Heart left ventricle (tissue), 16 donors: ENCODE measurements at regions not wholly inside any gene's neighbourhood (a gene's known extent, or its start where the extent isn't known, plus 50 kb on each side); places are given as distances from the start of the nearest gene placed in this dataset.

Experiments
- ATAC-seq, 4 donors: fragments of 200-7000 bp; cut with Tn5 transposase; one replicate each; pipeline ENCODE4 v1.9.1; 2020 to 2022; ENCODE audit warnings: moderate library complexity in 4 of 4, mild to moderate bottlenecking in 3 of 4, moderate number of reproducible peaks in 1 of 4
- DNase-seq, 5 donors: peaks; one replicate each; pipeline ENCODE4 v3.0.0-alpha.2; 2020
- H3K27ac ChIP-seq, 12 donors: fragments of 200-600 bp; sonication (generic) in 4 of 12; one replicate each; pipeline versions ENCODE4 v1.5.0 to v1.8.0; 2016 to 2022; ENCODE audit warnings: mild to moderate bottlenecking in 2 of 12
- H3K27me3 ChIP-seq, 9 donors: fragments of 200-600 bp; sonication (generic) in 2 of 9; one replicate each; pipeline versions ENCODE4 v1.5.1 to v1.8.0; 2016 to 2022; ENCODE audit warnings: mild to moderate bottlenecking in 3 of 9
- H3K36me3 ChIP-seq, 9 donors: fragments of 200-600 bp; sonication (generic) in 2 of 9; one replicate each; pipeline versions ENCODE4 v1.5.0 to v1.8.0; 2018 to 2022; ENCODE audit warnings: mild to moderate bottlenecking in 2 of 9
- H3K4me1 ChIP-seq, 12 donors: fragments of 200-600 bp; sonication (generic) in 4 of 12; one replicate each; pipeline versions ENCODE4 v1.5.0 to v1.8.0; 2016 to 2022; ENCODE audit warnings: mild to moderate bottlenecking in 3 of 12
- H3K4me3 ChIP-seq, 12 donors: fragments of 200-600 bp; sonication (generic) in 4 of 12; one replicate each; pipeline versions ENCODE4 v1.5.0 to v1.8.0; 2017 to 2022; ENCODE audit warnings: mild to moderate bottlenecking in 9 of 12, moderate library complexity in 4 of 12
- H3K9me3 ChIP-seq, 12 donors: fragments of 200-600 bp; sonication (generic) in 4 of 12; one replicate each; pipeline versions ENCODE4 v1.5.0 to v1.8.0; 2016 to 2022; ENCODE audit warnings: mild to moderate bottlenecking in 1 of 12
- POLR2A ChIP-seq, 2 donors: fragments of 450-650 bp; IDR thresholded peaks; one replicate each; pipeline ENCODE4 v1.6.1; 2017; ENCODE audit warnings: antibody characterized with exemption in 2 of 2, mild to moderate bottlenecking in 2 of 2, moderate library complexity in 2 of 2
- WGBS, 4 donors: extraction: QIAGEN DNeasy Blood & Tissue Kit in 2 of 4; methylation state at CpG; one replicate each; pipeline versions ENCODE4 v1.1.5 to v1.1.7; 2013 to 2018; 5-methylcytosine and 5-hydroxymethylcytosine counted together
- intact Hi-C, 10 donors: fragments of 100-400 bp; cut with DNase I; formaldehyde crosslinking; loops; one replicate each; pipeline versions ENCODE4 v1.11.1 to v1.14.2; 2022
- TF ChIP-seq, protein P1 (sequence below), 12 donors: fragments of 200-600 bp; sonication (generic) in 4 of 12; IDR thresholded peaks; one replicate each; pipeline versions ENCODE4 v1.5.0 to v1.8.0; 2018 to 2022; ENCODE audit warnings: antibody characterized with exemption in 12 of 12, mild to moderate bottlenecking in 5 of 12
- donor health status: ischemic (EF 13 %, LVEDD 7.1; RV severe dilation, severe dysfunction).
- donor health status: healthy with polysubstance abuse.
- donor health status: DM: no; HTN: yes; CAD: no.
- donor health status: DM: no; HTN: no; CAD: no.
- donor health status: ischemic (EF 25% LVEDD 6.9; RV normal size, moderate dysfunction).
- donor health status: ischemic (EF 25% LVEDD 5.7; RV mildly dilated, moderate dysfunction).
- donor health status: healthy.
- donor health status: DM: yes; HTN: yes; CAD: no.
- donor health status: ischemic (EF 35%, LVEDD 5.7; RV mildly dilated, moderate dysfunction).
- donor health status: nonischemic (EF 11% LVEDD 7.7; RV severe dilation, severe dysfunction).
- donor health status: DM: yes; HTN: yes; CAD: no.
- donor health status: PGD.
- donor health status: ischemic (EF 29% LVEDD 5.4; RV normal size, mild dysfunction).
- donor health status: nonischemic (EF 23%, LVEDD 6.1; RV moderate dilation, normal function).

DNA sequence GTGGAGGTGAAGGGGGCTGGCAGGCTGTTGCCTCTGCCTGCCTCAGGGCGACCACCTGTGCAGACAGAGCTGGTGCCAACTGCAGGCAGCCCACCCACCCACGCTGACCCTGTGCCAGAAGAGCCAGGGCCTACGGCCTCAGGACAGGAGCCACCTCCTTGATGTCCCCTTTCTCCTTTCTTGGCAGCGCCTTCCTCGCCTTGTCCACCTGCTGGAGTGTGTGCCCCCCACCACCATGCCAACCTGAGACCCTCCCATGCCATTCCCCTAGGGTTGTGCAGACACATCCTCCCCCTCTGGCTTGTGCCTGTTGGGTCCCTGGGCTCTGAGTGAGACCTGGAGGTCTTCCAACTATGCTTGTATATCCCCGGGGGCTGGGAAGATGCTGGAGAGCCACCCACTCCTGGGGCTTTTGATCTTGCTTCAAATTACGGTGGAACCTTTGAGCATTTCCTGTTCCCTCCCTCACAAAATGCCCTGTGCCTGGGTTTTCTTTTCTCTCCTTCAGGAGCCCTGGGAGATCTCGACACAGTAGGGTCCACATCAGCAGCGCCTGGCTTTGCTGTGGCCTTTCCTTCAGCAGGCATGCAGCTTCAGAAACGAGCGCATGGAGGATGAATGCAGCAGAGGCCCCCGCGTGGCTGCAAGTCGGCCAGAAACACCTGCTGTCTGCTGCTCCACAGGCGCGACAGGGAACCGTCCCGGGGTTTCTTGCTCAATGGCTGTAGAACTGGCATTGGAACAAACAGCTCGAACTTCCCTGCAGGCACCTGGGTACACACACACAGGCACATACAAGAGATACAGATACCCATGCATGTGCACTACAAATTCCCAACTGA is 65.9 kb upstream of the SH3RF3 start:
- H3K27ac ChIP-seq = no peak overlapping the region
- TF ChIP-seq POLR2A (IDR thresholded peaks at IDR 0.05) = no peak
- TF ChIP-seq, protein P1, sequence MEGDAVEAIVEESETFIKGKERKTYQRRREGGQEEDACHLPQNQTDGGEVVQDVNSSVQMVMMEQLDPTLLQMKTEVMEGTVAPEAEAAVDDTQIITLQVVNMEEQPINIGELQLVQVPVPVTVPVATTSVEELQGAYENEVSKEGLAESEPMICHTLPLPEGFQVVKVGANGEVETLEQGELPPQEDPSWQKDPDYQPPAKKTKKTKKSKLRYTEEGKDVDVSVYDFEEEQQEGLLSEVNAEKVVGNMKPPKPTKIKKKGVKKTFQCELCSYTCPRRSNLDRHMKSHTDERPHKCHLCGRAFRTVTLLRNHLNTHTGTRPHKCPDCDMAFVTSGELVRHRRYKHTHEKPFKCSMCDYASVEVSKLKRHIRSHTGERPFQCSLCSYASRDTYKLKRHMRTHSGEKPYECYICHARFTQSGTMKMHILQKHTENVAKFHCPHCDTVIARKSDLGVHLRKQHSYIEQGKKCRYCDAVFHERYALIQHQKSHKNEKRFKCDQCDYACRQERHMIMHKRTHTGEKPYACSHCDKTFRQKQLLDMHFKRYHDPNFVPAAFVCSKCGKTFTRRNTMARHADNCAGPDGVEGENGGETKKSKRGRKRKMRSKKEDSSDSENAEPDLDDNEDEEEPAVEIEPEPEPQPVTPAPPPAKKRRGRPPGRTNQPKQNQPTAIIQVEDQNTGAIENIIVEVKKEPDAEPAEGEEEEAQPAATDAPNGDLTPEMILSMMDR (IDR thresholded peaks at IDR 0.05) = no peak
- no peaks in the 10 kb centered on the region for H3K36me3 ChIP-seq
- no peaks in the 10 kb centered on the region for H3K9me3 ChIP-seq
- ATAC-seq (no peak), DNase-seq (no peak)
- H3K4me1 ChIP-seq = peaks cover 0 to 27% (median 5%) of the 10 kb centered on the region in 12 donors
- H3K27me3 ChIP-seq = peaks cover 0 to 4% (median 0%) of the 10 kb centered on the region in 9 donors
- intact Hi-C loops = no loop called here
- 70 to 78% (median 75%) methylated on average over 18 to 19 of the region's 19 CpGs for WGBS, 4 donors
- H3K4me3 ChIP-seq = no peak overlapping the region

DNA sequence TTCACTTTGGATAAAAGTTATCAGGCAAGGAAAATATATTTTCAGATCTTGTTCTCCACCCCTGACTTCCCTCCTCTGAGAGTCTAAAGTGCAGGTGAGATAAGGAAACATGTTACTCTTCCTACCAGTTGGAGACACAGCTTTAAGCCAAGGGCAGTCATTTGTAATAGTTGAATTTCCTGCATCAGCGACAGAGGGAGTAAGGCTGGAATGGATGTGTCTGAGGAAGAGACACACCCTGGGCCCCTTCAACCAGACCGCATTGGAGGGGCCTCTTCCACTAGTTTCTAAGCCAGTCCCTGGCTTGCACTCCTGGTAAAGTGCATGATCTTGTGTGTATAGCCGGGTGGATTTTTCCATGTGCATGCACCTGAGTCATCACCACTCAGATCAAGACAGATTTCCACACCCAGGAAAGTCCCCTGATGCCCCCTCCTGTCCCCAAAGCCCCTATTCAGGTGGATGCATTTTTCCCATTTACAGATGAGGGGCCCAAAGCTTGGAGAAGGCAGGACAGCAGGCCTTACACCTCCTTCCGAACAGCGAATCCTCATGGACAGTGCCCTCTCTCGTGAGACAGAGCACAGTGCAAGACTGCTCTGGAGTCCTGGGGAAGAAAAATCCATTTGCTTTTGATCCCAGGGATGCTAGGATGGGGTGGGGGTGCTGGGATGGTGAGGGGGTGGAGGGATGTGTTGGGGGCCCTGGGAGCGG is 66.7 kb upstream of the SH3RF3 start:
- no peak for ATAC-seq
- H3K36me3 ChIP-seq = no peaks in the 10 kb centered on the region
- no peaks in the 10 kb centered on the region for H3K9me3 ChIP-seq
- H3K4me3 ChIP-seq = no peak overlapping the region
- H3K27me3 ChIP-seq = peaks cover 0 to 4% (median 0%) of the 10 kb centered on the region in 9 donors
- intact Hi-C loops = no loop called here
- no peak overlapping the region for H3K27ac ChIP-seq
- H3K4me1 ChIP-seq = peaks cover 0 to 29% (median 7%) of the 10 kb centered on the region in 12 donors
- 68 to 89% (median 76%) methylated on average over 7 of the region's 7 CpGs for WGBS, 4 donors
- TF ChIP-seq POLR2A (IDR thresholded peaks at IDR 0.05) = no peak
- TF ChIP-seq, protein P1 (IDR thresholded peaks at IDR 0.05) = no peak
- DNase-seq = no peak

DNA sequence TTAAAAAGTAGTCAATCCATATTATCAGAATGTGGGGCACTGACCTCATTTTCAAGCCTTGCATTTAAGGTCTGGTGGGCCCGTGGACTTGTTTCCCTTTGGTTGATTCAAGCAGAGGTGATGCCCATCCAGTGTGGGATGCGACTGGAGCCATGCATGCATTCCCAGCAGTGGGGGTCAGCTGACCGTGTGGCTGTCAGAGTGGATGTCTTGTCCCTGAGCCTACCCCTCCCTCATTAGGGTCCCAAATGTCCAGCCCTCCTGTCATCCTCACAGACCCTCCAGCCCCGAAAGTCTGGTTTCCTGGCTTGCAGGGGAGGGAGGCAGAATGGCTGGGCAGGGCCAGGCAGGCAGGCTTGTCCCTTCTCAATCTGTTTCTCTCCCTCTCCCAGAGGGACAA is 67.3 kb upstream of the SH3RF3 start:
- 76 to 88% (median 81%) methylated on average over 4 of the region's 4 CpGs for WGBS, 4 donors
- no peaks in the 10 kb centered on the region for H3K9me3 ChIP-seq
- no peak for DNase-seq

More for the DNA sequence above, 67.3 kb upstream of the SH3RF3 start:
- TF ChIP-seq POLR2A (IDR thresholded peaks at IDR 0.05) = no peak
- TF ChIP-seq, protein P1 (IDR thresholded peaks at IDR 0.05) = no peak
- ATAC-seq = no peak
- H3K4me3 ChIP-seq = no peak overlapping the region
- peaks cover 0 to 29% (median 7%) of the 10 kb centered on the region in 12 donors for H3K4me1 ChIP-seq
- no peak overlapping the region for H3K27ac ChIP-seq
- H3K36me3 ChIP-seq = no peaks in the 10 kb centered on the region
- H3K27me3 ChIP-seq = peaks cover 0 to 6% (median 0%) of the 10 kb centered on the region in 9 donors
- intact Hi-C loops = no loop called here
